ENCODE measurements at regions not wholly inside any gene's neighbourhood (a gene's known extent, or its start where the extent isn't known, plus 50 kb on each side); places are given as distances from the start of the nearest gene placed in this dataset.

- Histone ChIP-seq H3K27me3 (no peaks in the 10 kb centered on the region), H3K9me3 (no peaks in the 10 kb centered on the region), H3K36me3 (no peaks in the 10 kb centered on the region), H3K27ac (no peak overlapping the region), H3K4me3 (replicated peaks in 1 of 3) (no peak overlapping the region), H3K4me1 (peaks cover 7 to 22% of the 10 kb centered on the region in 2 donors)
- TF ChIP-seq POLR2A (IDR thresholded peaks at IDR 0.05) (no peak), CTCF (IDR thresholded peaks at IDR 0.05) (no peak)
- WGBS, 2 donors = 88% methylated on average over 14 of the region's 14 CpGs
- intact Hi-C loops (cut with DNase I) = no loop called here
- DNase-seq = no peak
Observed at GRCh38 chr9:96163712-96164111, 138.3 kb downstream of the HSD17B3 start.

GRCh38 chr9:96163161-96163560 is 138.8 kb downstream of the HSD17B3 start:
- TF ChIP-seq POLR2A (IDR thresholded peaks at IDR 0.05) (no peak), CTCF (IDR thresholded peaks at IDR 0.05) (no peak)
- Histone ChIP-seq H3K36me3 (no peaks in the 10 kb centered on the region), H3K4me3 (replicated peaks in 1 of 3) (no peak overlapping the region), H3K4me1 (peaks cover 7 to 17% of the 10 kb centered on the region in 2 donors), H3K27me3 (no peaks in the 10 kb centered on the region), H3K9me3 (no peaks in the 10 kb centered on the region), H3K27ac (no peak overlapping the region)
- no peak for DNase-seq
- intact Hi-C loops (cut with DNase I) = no loop called here
- WGBS, 2 donors = 76 to 88% methylated on average over 7 of the region's 7 CpGs

GRCh38 chr9:96161819-96162218 is 140.2 kb downstream of the HSD17B3 start:
- Histone ChIP-seq H3K4me1 (peaks cover 0 to 6% of the 10 kb centered on the region in 2 donors), H3K4me3 (replicated peaks in 1 of 3) (no peak overlapping the region), H3K9me3 (no peaks in the 10 kb centered on the region), H3K27ac (no peak overlapping the region), H3K36me3 (no peaks in the 10 kb centered on the region), H3K27me3 (no peaks in the 10 kb centered on the region)
- no peak for DNase-seq
- intact Hi-C loops (cut with DNase I) = no loop called here
- WGBS, 2 donors = 79 to 85% methylated on average over 7 of the region's 7 CpGs
- no peak for TF ChIP-seq CTCF (IDR thresholded peaks at IDR 0.05)
- no peak for TF ChIP-seq POLR2A (IDR thresholded peaks at IDR 0.05)

- intact Hi-C loops (cut with DNase I) = no loop called here
Observed at GRCh38 chr9:96160866-96161265, 141.1 kb downstream of the HSD17B3 start.

GRCh38 chr9:96160168-96160567 is 141.8 kb downstream of the HSD17B3 start:
- WGBS, 2 donors = 48 to 59% methylated on average over 6 of the region's 6 CpGs
- intact Hi-C loops (cut with DNase I) = no loop called here
- no peaks in the 10 kb centered on the region for H3K36me3 ChIP-seq
- TF ChIP-seq POLR2A (IDR thresholded peaks at IDR 0.05) (no peak), CTCF (IDR thresholded peaks at IDR 0.05) (no peak)
- H3K4me3 ChIP-seq (replicated peaks in 1 of 3) = no peak overlapping the region
- no peaks in the 10 kb centered on the region for H3K27me3 ChIP-seq
- H3K9me3 ChIP-seq = no peaks in the 10 kb centered on the region
- peaks cover 0 to 6% of the 10 kb centered on the region in 2 donors for H3K4me1 ChIP-seq
- H3K27ac ChIP-seq = peak overlapping the region in 1 of 3 donors; percentile 6
- DNase-seq = no peak

More at GRCh38 chr9:96160866-96161265, 141.1 kb downstream of the HSD17B3 start:
- no peak for DNase-seq
- Histone ChIP-seq H3K4me1 (peaks cover 0 to 6% of the 10 kb centered on the region in 2 donors), H3K36me3 (no peaks in the 10 kb centered on the region), H3K27ac (no peak overlapping the region), H3K27me3 (no peaks in the 10 kb centered on the region), H3K9me3 (no peaks in the 10 kb centered on the region), H3K4me3 (replicated peaks in 1 of 3) (no peak overlapping the region)
- no peak for TF ChIP-seq CTCF (IDR thresholded peaks at IDR 0.05)
- 92 to 100% methylated on average over 1 to 4 of the region's 5 CpGs for whole genome bisulfite sequencing, 2 donors
